ENCODE measurements at regions not wholly inside any gene's neighbourhood (a gene's known extent, or its start where the extent isn't known, plus 50 kb on each side); places are given as distances from the start of the nearest gene placed in this dataset.
A peak's percentile ranks its signal among the peaks of the same experiment; 100 is the strongest.
"Not testable (repeated sequence)": the region's sequence is repeated elsewhere in the genome, so short reads cannot be mapped to it uniquely, and the experiment has no call there.

- no peak for FAIRE-seq
Measured at GRCh38 chr10:42883993-42884983, 101.7 kb downstream of the BMS1 start.

DNA sequence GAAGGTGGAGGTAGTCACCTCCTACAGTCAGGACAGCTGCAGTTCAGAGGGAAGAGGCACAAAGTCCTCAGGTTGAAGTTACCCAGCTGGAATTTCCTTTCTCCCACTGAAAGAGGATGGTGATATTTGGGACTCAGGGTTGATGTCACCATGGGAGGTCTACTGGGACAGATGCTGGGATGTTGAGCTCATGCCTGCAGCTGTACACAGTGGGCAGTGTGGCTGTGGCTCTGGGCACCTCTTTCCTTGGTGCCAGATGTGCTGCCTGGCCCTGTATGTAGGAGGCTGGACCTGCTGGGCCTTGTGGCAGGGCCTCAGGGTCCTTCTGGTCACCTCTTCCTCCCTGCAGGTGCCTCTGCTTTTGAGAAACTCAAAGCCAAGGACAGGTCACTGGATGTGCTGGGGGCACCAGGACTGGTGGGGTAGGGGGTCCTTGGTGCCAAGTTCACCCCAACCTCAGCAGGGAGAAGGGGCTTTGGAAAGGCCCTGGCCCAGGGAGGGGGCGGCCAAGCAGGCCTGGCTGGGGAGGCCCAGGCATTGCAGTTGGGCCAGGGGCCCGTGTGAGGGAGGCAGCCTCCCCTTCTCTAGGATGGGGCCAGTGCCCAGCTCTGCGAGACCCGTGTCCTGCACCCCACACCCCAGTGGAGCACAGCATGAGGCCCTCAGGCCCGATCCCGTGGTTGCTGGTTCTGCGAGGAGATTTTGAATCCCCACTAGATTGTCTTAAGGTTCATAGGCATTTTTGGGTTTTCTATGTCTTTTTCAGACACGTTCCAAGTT lies 103.1 kb downstream of the BMS1 start:
- FAIRE-seq, result no peak

DNA sequence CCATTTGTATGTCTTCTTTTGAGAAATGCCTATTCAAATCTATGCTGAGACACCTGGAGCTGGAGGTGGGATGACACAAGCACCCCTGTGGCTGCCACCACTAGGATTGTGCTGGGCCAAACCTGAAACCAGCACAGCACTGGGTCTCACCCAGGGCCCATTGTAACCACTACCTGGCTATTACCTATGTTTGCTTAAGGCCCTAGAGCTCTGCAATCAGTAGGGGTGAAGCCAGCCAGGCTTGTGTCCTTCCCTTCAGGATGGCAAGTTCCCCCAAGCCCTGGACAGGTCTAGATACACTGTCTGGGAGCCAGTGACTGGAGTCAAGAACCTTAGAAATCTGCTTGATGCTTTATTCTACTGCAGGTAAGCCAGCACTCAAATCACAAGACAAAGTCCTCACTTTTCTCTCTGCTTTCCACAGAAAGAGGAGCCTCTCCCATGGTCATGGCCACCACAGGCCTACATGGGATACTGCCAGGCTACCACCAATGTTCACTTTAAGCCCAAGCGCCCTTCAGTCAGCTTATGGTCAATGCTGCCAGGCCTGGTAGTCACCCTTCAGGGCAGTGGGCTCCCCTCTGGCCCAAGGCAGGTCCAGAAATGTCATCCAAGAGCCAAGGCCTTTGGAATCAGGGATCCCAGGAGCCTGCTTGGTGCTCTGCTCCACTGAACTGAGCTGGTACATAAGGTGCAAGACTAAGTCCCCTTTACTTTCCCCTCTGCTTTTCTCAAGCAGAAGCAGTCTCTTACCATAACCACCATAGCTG lies 105.3 kb downstream of the BMS1 start:
- FAIRE-seq, result no peak

- FAIRE-seq, result no peak
Measured at GRCh38 chr10:42888504-42889095, 106.0 kb downstream of the BMS1 start.

DNA sequence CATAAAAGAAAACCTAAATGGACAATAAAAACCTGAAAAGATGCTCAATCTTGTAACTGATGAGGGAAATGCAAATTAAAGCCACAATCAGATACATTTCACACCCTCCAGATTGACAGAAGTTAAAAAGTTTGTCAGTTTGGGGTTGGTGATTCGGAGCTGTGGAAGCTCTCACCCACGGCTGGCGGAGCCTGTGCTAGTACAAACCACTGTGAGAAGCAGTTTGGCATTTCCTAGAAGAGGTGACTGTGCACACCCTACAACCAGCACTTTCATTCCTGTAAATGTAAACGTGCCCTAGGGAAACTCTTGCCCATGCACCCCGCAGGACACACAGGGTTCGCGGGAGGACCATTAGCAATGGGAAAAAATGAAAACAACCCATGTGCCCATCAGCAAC lies 114.1 kb downstream of the BMS1 start:
- FAIRE-seq, result no peak

DNA sequence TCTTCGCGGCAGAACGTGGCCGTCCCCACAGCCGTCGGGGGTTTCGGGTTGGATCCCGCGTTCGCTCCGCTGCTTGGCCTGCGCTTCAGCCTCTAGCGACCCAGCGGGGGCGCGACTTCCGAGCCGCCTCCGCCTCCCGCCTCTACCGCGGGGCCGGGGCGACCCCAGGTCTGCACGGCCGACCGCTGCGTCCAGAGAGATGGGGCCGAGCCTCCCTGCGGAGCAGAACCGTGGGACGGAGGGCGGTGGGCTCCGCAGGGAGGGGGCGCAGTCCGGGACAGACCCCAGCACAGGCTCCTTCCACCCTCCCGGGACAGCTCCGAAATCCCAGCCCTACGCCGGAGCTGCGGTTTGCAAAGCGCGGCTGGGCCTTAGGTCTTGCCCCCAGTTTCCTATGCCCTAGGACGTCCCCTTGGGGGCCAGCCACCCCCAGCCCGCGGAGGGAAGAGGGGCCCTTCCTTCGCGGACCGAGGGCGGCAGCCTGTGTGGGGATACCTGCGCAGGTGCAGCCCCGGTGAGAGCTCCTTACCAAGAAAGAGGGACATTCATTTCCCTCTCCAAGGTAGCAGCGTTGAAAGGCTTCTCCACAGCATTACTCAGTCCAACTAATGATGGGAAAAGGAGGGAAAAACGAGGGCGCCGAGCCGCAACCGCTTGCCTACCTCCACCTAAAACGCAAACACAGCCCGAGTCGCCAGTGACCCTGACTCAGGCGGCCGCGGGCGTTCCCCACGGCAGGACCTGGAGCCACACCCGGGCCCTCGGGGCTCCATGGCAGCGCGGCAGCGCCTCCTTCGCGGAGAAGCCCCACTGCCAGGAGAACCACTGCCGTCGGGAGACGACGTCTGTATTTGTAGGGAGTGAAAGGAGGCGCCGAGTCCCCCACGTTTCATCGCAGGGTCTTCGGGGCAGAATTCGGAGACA lies 115.7 kb downstream of the BMS1 start:
- no peak for FAIRE-seq

GRCh38 chr10:42899036-42899435 lies 116.4 kb downstream of the BMS1 start:
- no peak for FAIRE-seq

- not testable (repeated sequence) for FAIRE-seq
Measured at GRCh38 chr10:42900346-42900745, 117.8 kb downstream of the BMS1 start.

GRCh38 chr10:42911359-42911758 lies 128.8 kb downstream of the BMS1 start:
- FAIRE-seq, result no peak

GRCh38 chr10:42916974-42917373 lies 134.4 kb downstream of the BMS1 start:
- peak; percentile 29 for FAIRE-seq

- no peak for FAIRE-seq
Measured at GRCh38 chr10:42917821-42918220, 135.2 kb downstream of the BMS1 start.

GRCh38 chr10:42921951-42922350 lies 139.4 kb downstream of the BMS1 start:
- FAIRE-seq, result no peak

DNA sequence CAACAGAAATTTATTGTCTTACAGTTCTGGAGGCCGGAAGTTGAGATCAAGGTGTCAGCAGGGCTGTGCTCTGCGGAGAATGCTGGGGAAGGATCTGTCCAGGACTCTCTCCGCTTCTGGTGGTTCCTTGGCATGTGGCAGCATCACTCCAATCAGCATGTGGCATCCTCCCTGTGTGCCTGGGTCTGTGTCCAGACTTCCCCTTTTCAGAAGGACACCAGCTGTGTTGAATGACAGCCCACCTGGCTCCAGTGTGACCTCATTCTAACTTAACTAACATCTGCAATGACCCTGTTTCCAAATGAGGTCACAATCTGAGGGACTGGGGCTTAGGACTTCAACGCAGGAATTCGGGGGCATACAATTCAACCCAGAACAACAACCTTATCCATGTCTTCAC lies 141.9 kb downstream of the BMS1 start:
- FAIRE-seq, result no peak

- no peak for FAIRE-seq
Measured at GRCh38 chr10:42926843-42927242, 144.2 kb downstream of the BMS1 start.

GRCh38 chr10:42928064-42928463 lies 145.5 kb downstream of the BMS1 start:
- FAIRE-seq, result no peak

GRCh38 chr10:42929236-42929635 lies 146.6 kb downstream of the BMS1 start:
- FAIRE-seq, result no peak

GRCh38 chr10:42929993-42930392 lies 146.9 kb upstream of the RET start:
- FAIRE-seq, result no peak

- FAIRE-seq, result no peak
Measured at GRCh38 chr10:42930516-42931192, 146.2 kb upstream of the RET start.

DNA sequence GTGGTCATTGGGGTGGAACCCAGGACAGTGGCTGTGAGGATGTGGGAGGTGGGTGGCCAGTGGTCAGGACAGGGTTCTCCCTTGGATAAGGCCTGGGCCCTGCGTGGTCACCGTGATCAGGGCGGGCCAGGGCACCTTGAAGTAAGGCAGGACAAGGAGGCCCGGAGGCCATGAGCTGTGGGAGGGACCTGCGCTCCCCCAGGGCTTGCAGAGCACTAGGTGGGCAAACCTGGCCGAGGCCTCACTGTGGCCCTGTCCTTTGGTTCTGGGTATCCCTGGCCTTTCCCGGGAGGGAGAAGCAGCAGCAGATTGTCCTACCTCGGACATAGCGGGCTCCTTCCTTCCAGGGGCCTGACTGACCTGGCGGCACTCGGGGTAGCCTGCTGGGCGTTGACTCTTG lies 144.8 kb upstream of the RET start:
- FAIRE-seq, result no peak

GRCh38 chr10:42932735-42933447 lies 144.0 kb upstream of the RET start:
- FAIRE-seq, result no peak
